SH-SY5Y (cell line): ENCODE measurements at regions not wholly inside any gene's neighbourhood (a gene's known extent, or its start where the extent isn't known, plus 50 kb on each side); places are given as distances from the start of the nearest gene placed in this dataset.

Source experiments
- GATA2 ChIP-seq: IDR thresholded peaks from 2 replicates; pipeline ENCODE4 v1.6.1; 2011; ENCODE audit warnings: mild to moderate bottlenecking, low read depth, low read length
- GATA3 ChIP-seq: IDR thresholded peaks from 2 replicates; pipeline ENCODE4 v1.6.1; 2011; ENCODE audit warnings: low read depth, mild to moderate bottlenecking, low read length, moderate library complexity

GRCh38 chr18:22346401-22346952, 71.2 kb downstream of the CTAGE1 start:
- no peak for TF ChIP-seq GATA2
- TF ChIP-seq GATA3 = no peak
